Breast epithelium (tissue), 4 donors: ENCODE measurements at regions not wholly inside any gene's neighbourhood (a gene's known extent, or its start where the extent isn't known, plus 50 kb on each side); places are given as distances from the start of the nearest gene placed in this dataset.

Experiments
- DNase-seq, 2 donors: peaks; one replicate each; pipeline ENCODE4 v3.0.0-alpha.2; 2019; ENCODE audit warnings: low spot score in 2 of 2
- H3K27ac ChIP-seq, 2 donors: fragments of 200-600 bp; sonication (generic) in 1 of 2; one replicate each; pipeline ENCODE4 v1.5.1; 2016 to 2019; ENCODE audit warnings: mild to moderate bottlenecking in 1 of 2
- H3K27me3 ChIP-seq, 2 donors: fragments of 200-600 bp; sonication (generic) in 1 of 2; one replicate each; pipeline versions ENCODE4 v1.5.1 to v1.6.0; 2017 to 2019; ENCODE audit warnings: control low read depth in 1 of 2, mild to moderate bottlenecking in 1 of 2
- H3K36me3 ChIP-seq: fragments of 200-600 bp; one replicate; pipeline ENCODE4 v1.5.1; 2019
- H3K4me1 ChIP-seq, 2 donors: fragments of 200-600 bp; sonication (generic); one replicate each; pipeline ENCODE4 v1.5.1; 2016 to 2019; ENCODE audit warnings: control low read depth in 1 of 2
- H3K4me3 ChIP-seq, 3 donors: fragments of 200-600 bp; sonication (generic); 1 replicate in 2 of 3; 2 replicates in 1 of 3; pipeline ENCODE4 v1.5.1; 2016 to 2019; ENCODE audit warnings: mild to moderate bottlenecking in 3 of 3, moderate library complexity in 2 of 3
- H3K9me3 ChIP-seq, 2 donors: fragments of 200-600 bp; sonication (generic) in 1 of 2; one replicate each; pipeline ENCODE4 v1.5.1; 2016 to 2019; ENCODE audit warnings: control low read depth in 1 of 2
- CTCF ChIP-seq, 3 donors: fragments of 450-650 bp; IDR thresholded peaks; one replicate each; pipeline ENCODE4 v1.5.1; 2016 to 2017; ENCODE audit warnings: antibody characterized with exemption in 3 of 3, mild to moderate bottlenecking in 3 of 3, moderate library complexity in 3 of 3
- POLR2A ChIP-seq: fragments of 450-650 bp; IDR thresholded peaks from one replicate; pipeline ENCODE4 v1.6.1; 2016; ENCODE audit warnings: antibody characterized with exemption, mild to moderate bottlenecking, moderate library complexity
- POLR2AphosphoS5 ChIP-seq, 3 donors: sonication (generic); formaldehyde crosslinking; IDR thresholded peaks; one replicate each; pipeline ENCODE4 v1.6.1; 2017; ENCODE audit warnings: antibody characterized with exemption in 3 of 3
- intact Hi-C: fragments of 100-400 bp; cut with DNase I; formaldehyde crosslinking; loops from one replicate; pipeline ENCODE4 v1.15.1; 2023; ENCODE audit warnings: low total_unique reads

DNA sequence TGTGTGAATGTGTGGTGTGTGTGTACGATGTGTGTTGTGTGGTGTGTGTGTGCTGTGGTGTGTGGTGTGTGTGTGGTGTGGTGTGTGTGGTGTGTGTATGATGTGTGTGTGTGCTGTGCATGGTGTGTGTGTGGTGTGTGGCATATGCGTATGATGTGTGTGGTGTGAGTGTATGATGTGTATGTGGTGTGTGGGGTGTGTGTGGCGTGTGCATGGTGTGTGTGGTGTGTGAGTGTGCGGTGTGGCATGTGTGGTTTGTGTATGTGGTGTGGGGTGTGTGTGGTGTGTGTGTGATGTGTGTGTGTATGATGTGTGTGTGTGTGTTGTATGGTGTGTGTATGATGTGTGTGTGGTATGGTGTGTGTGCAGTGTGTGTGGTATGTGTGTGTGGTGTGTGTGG is 50.5 kb upstream of the MPHOSPH6 start:
- DNase-seq, result no peak
- Histone ChIP-seq H3K4me1 (no peaks in the 10 kb centered on the region), H3K9me3 (no peaks in the 10 kb centered on the region), H3K4me3 (no peak overlapping the region), H3K27me3 (no peaks in the 10 kb centered on the region), H3K36me3 (no peaks in the 10 kb centered on the region), H3K27ac (no peak overlapping the region)
- TF ChIP-seq POLR2AphosphoS5 (IDR thresholded peaks at IDR 0.05) (no peak), CTCF (IDR thresholded peaks at IDR 0.05) (no peak), POLR2A (no peak)
- intact Hi-C loops, result no loop called here
